Fibroblast of skin of scalp (primary cell): ENCODE measurements at regions not wholly inside any gene's neighbourhood (a gene's known extent, or its start where the extent isn't known, plus 50 kb on each side); places are given as distances from the start of the nearest gene placed in this dataset.
A peak's percentile ranks its signal among the peaks of the same experiment; 100 is the strongest.
"Not testable (repeated sequence)": the region's sequence is repeated elsewhere in the genome, so short reads cannot be mapped to it uniquely, and the experiment has no call there.

Experiments used
- DNase-seq: peaks from one replicate; pipeline ENCODE4 v3.0.0-alpha.2; 2013

- no peak for DNase-seq
Measured at GRCh38 chr12:96085475-96085874, 50.1 kb upstream of the LTA4H start.

GRCh38 chr12:96086190-96086589, 50.8 kb upstream of the LTA4H start:
- DNase-seq = not testable (repeated sequence)

- DNase-seq = peak; percentile 10
Measured at GRCh38 chr12:96091833-96092232, 56.4 kb upstream of the LTA4H start.

- DNase-seq = no peak
Measured at GRCh38 chr12:96093543-96094196, 58.3 kb upstream of the LTA4H start.

GRCh38 chr12:96094201-96094600, 58.8 kb upstream of the LTA4H start:
- DNase-seq = peak; percentile 7

GRCh38 chr12:96098631-96099030, 63.2 kb upstream of the LTA4H start:
- DNase-seq = no peak

GRCh38 chr12:96099421-96099820, 64.0 kb upstream of the LTA4H start:
- DNase-seq = no peak

- no peak for DNase-seq
Measured at GRCh38 chr12:96099986-96100385, 64.6 kb upstream of the LTA4H start.

GRCh38 chr12:96101806-96102205, 66.4 kb upstream of the LTA4H start:
- DNase-seq = no peak

- DNase-seq = no peak
Measured at GRCh38 chr12:96103067-96103644, 67.8 kb upstream of the LTA4H start.

GRCh38 chr12:96104566-96104965, 69.2 kb upstream of the LTA4H start:
- no peak for DNase-seq

GRCh38 chr12:96106137-96106536, 70.8 kb upstream of the LTA4H start:
- no peak for DNase-seq

GRCh38 chr12:96107236-96107635, 71.8 kb upstream of the LTA4H start:
- no peak for DNase-seq

- DNase-seq = no peak
Measured at GRCh38 chr12:96108321-96108720, 72.9 kb upstream of the LTA4H start.

- DNase-seq = not testable (repeated sequence)
Measured at GRCh38 chr12:96108941-96109340, 73.6 kb upstream of the LTA4H start.

- DNase-seq = no peak
Measured at GRCh38 chr12:96112733-96113132, 77.3 kb upstream of the LTA4H start.

- no peak for DNase-seq
Measured at GRCh38 chr12:96117460-96117859, 76.7 kb upstream of the ELK3 start.

GRCh38 chr12:96120359-96121100, 73.6 kb upstream of the ELK3 start:
- peak; percentile 20 for DNase-seq

- DNase-seq = no peak
Measured at GRCh38 chr12:96121271-96121711, 72.9 kb upstream of the ELK3 start.

- DNase-seq = not testable (repeated sequence)
Measured at GRCh38 chr12:96128292-96128691, 65.9 kb upstream of the ELK3 start.

- no peak for DNase-seq
Measured at GRCh38 chr12:96130396-96131059, 63.6 kb upstream of the ELK3 start.

- no peak for DNase-seq
Measured at GRCh38 chr12:96131230-96131788, 62.9 kb upstream of the ELK3 start.

- no peak for DNase-seq
Measured at GRCh38 chr12:96132819-96133218, 61.4 kb upstream of the ELK3 start.
